Stimulated activated memory B cell treated with anti-CD40 and anti-IgM and Interleukin-4, amounts not matched to agents 10 μg/mL and 1 μg/mL and 100 μg/mL, for 72 hours (primary cell): ENCODE measurements at regions not wholly inside any gene's neighbourhood (a gene's known extent, or its start where the extent isn't known, plus 50 kb on each side); places are given as distances from the start of the nearest gene placed in this dataset.

Source experiments
- ATAC-seq: fragments of 150-1000 bp; cut with Tn5 transposase; 2 replicates; pipeline ENCODE4 v1.10.0; 2021
- H3K27ac Mint-ChIP-seq: one replicate; pipeline ENCODE4 v1.8.0; 2022; ENCODE audit warnings: mild to moderate bottlenecking, mixed read lengths
- H3K27me3 Mint-ChIP-seq: one replicate; pipeline ENCODE4 v1.8.0; 2022; ENCODE audit warnings: mixed read lengths
- H3K36me3 Mint-ChIP-seq: one replicate; pipeline ENCODE4 v1.8.0; 2022; ENCODE audit warnings: mixed read lengths
- H3K4me1 Mint-ChIP-seq: one replicate; pipeline ENCODE4 v1.8.0; 2022; ENCODE audit warnings: mixed read lengths
- H3K4me3 Mint-ChIP-seq: one replicate; pipeline ENCODE4 v1.8.0; 2022; ENCODE audit warnings: mild to moderate bottlenecking, moderate library complexity, mixed read lengths
- H3K9me3 Mint-ChIP-seq: one replicate; pipeline ENCODE4 v1.8.0; 2022; ENCODE audit warnings: mixed read lengths

- Mint-ChIP-seq H3K9me3 (no peaks in the 10 kb centered on the region), H3K27me3 (no peaks in the 10 kb centered on the region), H3K27ac (no peak overlapping the region), H3K36me3 (no peaks in the 10 kb centered on the region), H3K4me3 (no peak overlapping the region), H3K4me1 (peaks cover 27% of the 10 kb centered on the region)
- ATAC-seq = no peak
These were observed 701.6 kb upstream of the ZEB2 start for GRCh38 chr2:145221516-145221915.

- Mint-ChIP-seq H3K4me1 (peaks cover 27% of the 10 kb centered on the region), H3K36me3 (no peaks in the 10 kb centered on the region), H3K4me3 (no peak overlapping the region), H3K27ac (no peak overlapping the region), H3K27me3 (no peaks in the 10 kb centered on the region), H3K9me3 (no peaks in the 10 kb centered on the region)
- no peak for ATAC-seq
These were observed 701.1 kb upstream of the ZEB2 start for GRCh38 chr2:145221032-145221431.

GRCh38 chr2:145220496-145220895, 700.6 kb upstream of the ZEB2 start:
- H3K4me1 Mint-ChIP-seq = peaks cover 27% of the 10 kb centered on the region
- no peaks in the 10 kb centered on the region for H3K27me3 Mint-ChIP-seq
- H3K36me3 Mint-ChIP-seq = no peaks in the 10 kb centered on the region
- no peak for ATAC-seq
- H3K27ac Mint-ChIP-seq = no peak overlapping the region
- H3K4me3 Mint-ChIP-seq = no peak overlapping the region
- no peaks in the 10 kb centered on the region for H3K9me3 Mint-ChIP-seq

GRCh38 chr2:145207884-145208283, 688.0 kb upstream of the ZEB2 start:
- H3K9me3 Mint-ChIP-seq = peaks cover 3% of the 10 kb centered on the region
- H3K4me1 Mint-ChIP-seq = no peaks in the 10 kb centered on the region
- H3K27me3 Mint-ChIP-seq = no peaks in the 10 kb centered on the region
- no peak overlapping the region for H3K27ac Mint-ChIP-seq
- H3K36me3 Mint-ChIP-seq = no peaks in the 10 kb centered on the region
- no peak for ATAC-seq
- no peak overlapping the region for H3K4me3 Mint-ChIP-seq

- H3K27ac Mint-ChIP-seq = no peak overlapping the region
- H3K9me3 Mint-ChIP-seq = peaks cover 3% of the 10 kb centered on the region
- no peaks in the 10 kb centered on the region for H3K4me1 Mint-ChIP-seq
- no peak for ATAC-seq
- H3K36me3 Mint-ChIP-seq = no peaks in the 10 kb centered on the region
- no peak overlapping the region for H3K4me3 Mint-ChIP-seq
- no peaks in the 10 kb centered on the region for H3K27me3 Mint-ChIP-seq
These were observed 686.8 kb upstream of the ZEB2 start for GRCh38 chr2:145206496-145207281.

- no peak for ATAC-seq
- Mint-ChIP-seq H3K9me3 (no peaks in the 10 kb centered on the region), H3K4me1 (no peaks in the 10 kb centered on the region), H3K27ac (no peak overlapping the region), H3K36me3 (no peaks in the 10 kb centered on the region), H3K27me3 (no peaks in the 10 kb centered on the region), H3K4me3 (no peak overlapping the region)
These were observed 684.0 kb upstream of the ZEB2 start for GRCh38 chr2:145203891-145204290.

GRCh38 chr2:145199827-145200706, 680.1 kb upstream of the ZEB2 start:
- H3K27me3 Mint-ChIP-seq = no peaks in the 10 kb centered on the region
- no peaks in the 10 kb centered on the region for H3K9me3 Mint-ChIP-seq
- H3K4me3 Mint-ChIP-seq = no peak overlapping the region
- H3K27ac Mint-ChIP-seq = no peak overlapping the region
- no peaks in the 10 kb centered on the region for H3K4me1 Mint-ChIP-seq
- no peaks in the 10 kb centered on the region for H3K36me3 Mint-ChIP-seq
- no peak for ATAC-seq

GRCh38 chr2:145199042-145199441, 679.1 kb upstream of the ZEB2 start:
- Mint-ChIP-seq H3K4me3 (no peak overlapping the region), H3K9me3 (no peaks in the 10 kb centered on the region), H3K27ac (no peak overlapping the region), H3K36me3 (no peaks in the 10 kb centered on the region), H3K27me3 (no peaks in the 10 kb centered on the region), H3K4me1 (no peaks in the 10 kb centered on the region)
- ATAC-seq = no peak

GRCh38 chr2:145198555-145198954, 678.6 kb upstream of the ZEB2 start:
- Mint-ChIP-seq H3K4me1 (no peaks in the 10 kb centered on the region), H3K27me3 (no peaks in the 10 kb centered on the region), H3K27ac (no peak overlapping the region), H3K36me3 (no peaks in the 10 kb centered on the region), H3K4me3 (no peak overlapping the region), H3K9me3 (no peaks in the 10 kb centered on the region)
- ATAC-seq = no peak

GRCh38 chr2:145197944-145198343, 678.0 kb upstream of the ZEB2 start:
- no peak for ATAC-seq
- H3K4me1 Mint-ChIP-seq = no peaks in the 10 kb centered on the region
- H3K4me3 Mint-ChIP-seq = no peak overlapping the region
- no peaks in the 10 kb centered on the region for H3K36me3 Mint-ChIP-seq
- no peaks in the 10 kb centered on the region for H3K27me3 Mint-ChIP-seq
- no peak overlapping the region for H3K27ac Mint-ChIP-seq
- no peaks in the 10 kb centered on the region for H3K9me3 Mint-ChIP-seq

GRCh38 chr2:145194673-145195072, 674.8 kb upstream of the ZEB2 start:
- no peaks in the 10 kb centered on the region for H3K4me1 Mint-ChIP-seq
- no peak for ATAC-seq
- H3K4me3 Mint-ChIP-seq = no peak overlapping the region
- H3K36me3 Mint-ChIP-seq = no peaks in the 10 kb centered on the region
- H3K27ac Mint-ChIP-seq = no peak overlapping the region
- no peaks in the 10 kb centered on the region for H3K9me3 Mint-ChIP-seq
- no peaks in the 10 kb centered on the region for H3K27me3 Mint-ChIP-seq

GRCh38 chr2:145190031-145190703, 670.2 kb upstream of the ZEB2 start:
- Mint-ChIP-seq H3K9me3 (no peaks in the 10 kb centered on the region), H3K36me3 (no peaks in the 10 kb centered on the region), H3K4me3 (no peak overlapping the region), H3K27ac (no peak overlapping the region), H3K27me3 (no peaks in the 10 kb centered on the region), H3K4me1 (peaks cover 11% of the 10 kb centered on the region)
- no peak for ATAC-seq

- H3K9me3 Mint-ChIP-seq = no peaks in the 10 kb centered on the region
These were observed 666.4 kb upstream of the ZEB2 start for GRCh38 chr2:145186303-145186702.

GRCh38 chr2:145185696-145186095, 665.8 kb upstream of the ZEB2 start:
- ATAC-seq = no peak
- H3K4me1 Mint-ChIP-seq = peaks cover 11% of the 10 kb centered on the region
- no peak overlapping the region for H3K4me3 Mint-ChIP-seq
- H3K9me3 Mint-ChIP-seq = no peaks in the 10 kb centered on the region
- no peaks in the 10 kb centered on the region for H3K27me3 Mint-ChIP-seq
- no peaks in the 10 kb centered on the region for H3K36me3 Mint-ChIP-seq
- H3K27ac Mint-ChIP-seq = no peak overlapping the region

More at GRCh38 chr2:145186303-145186702, 666.4 kb upstream of the ZEB2 start:
- Mint-ChIP-seq H3K27ac (no peak overlapping the region), H3K4me3 (no peak overlapping the region), H3K4me1 (peaks cover 11% of the 10 kb centered on the region), H3K36me3 (no peaks in the 10 kb centered on the region), H3K27me3 (no peaks in the 10 kb centered on the region)
- peak; percentile 80 for ATAC-seq
